CD4-positive, alpha-beta T cell treated with Interleukin-15 for 1 hour (primary cell): ENCODE measurements at regions not wholly inside any gene's neighbourhood (a gene's known extent, or its start where the extent isn't known, plus 50 kb on each side); places are given as distances from the start of the nearest gene placed in this dataset.

ENCODE experiments used
- DNase-seq: peaks from one replicate; pipeline ENCODE4 v3.0.0-alpha.2; 2020

GRCh38 chr21:17869115-17869514 is 50.0 kb upstream of the C21orf91 start:
- no peak for DNase-seq
